ENCODE measurements at regions not wholly inside any gene's neighbourhood (a gene's known extent, or its start where the extent isn't known, plus 50 kb on each side); places are given as distances from the start of the nearest gene placed in this dataset.
"Not testable (repeated sequence)": the region's sequence is repeated elsewhere in the genome, so short reads cannot be mapped to it uniquely, and the experiment has no call there.

DNA sequence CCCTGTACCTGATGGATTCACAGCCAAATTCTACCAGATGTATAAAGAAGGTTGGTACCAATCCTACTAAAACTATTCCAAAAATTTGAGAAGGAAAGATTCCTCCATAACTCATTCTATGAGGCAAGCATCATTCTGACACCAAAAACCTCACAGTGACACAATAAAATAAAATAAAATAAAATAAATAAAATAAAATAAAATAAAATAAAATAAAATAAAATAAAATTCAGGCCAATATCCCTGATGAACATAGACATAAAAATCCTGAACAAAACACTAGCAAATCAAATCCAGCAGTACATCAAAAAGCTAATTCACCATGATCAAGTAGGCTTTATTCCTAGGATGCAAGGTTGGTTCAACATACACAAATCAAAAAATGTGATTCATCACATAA, 108.1 kb downstream of the PROX1 start:
- not testable (repeated sequence) for DNase-seq (ENCODE audit: low read depth in 3 of 3)

DNA sequence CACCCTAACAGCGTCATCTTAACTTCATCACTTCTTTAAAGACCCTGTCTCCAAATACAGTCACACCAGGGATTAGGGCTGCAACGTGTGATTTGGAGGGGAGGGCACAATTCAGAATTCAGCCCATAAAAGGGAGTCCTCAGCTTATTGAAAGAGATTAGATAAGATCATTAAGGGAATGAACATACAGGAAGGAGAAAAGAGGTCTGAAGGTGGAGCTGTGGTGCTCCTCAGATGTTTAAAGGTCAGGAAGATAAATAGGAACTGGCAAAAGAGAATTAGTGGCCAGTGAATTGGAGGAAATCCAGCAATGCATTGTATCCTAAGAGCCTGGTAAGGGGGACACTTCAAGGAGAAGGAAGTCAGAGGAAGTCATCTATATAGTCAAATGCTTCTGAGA, 113.5 kb downstream of the PROX1 start:
- no peak for DNase-seq (ENCODE audit: low read depth in 3 of 3)

- DNase-seq (ENCODE audit: low read depth in 3 of 3), result no peak
These were observed 114.1 kb downstream of the PROX1 start for GRCh38 chr1:214101828-214102227.

DNA sequence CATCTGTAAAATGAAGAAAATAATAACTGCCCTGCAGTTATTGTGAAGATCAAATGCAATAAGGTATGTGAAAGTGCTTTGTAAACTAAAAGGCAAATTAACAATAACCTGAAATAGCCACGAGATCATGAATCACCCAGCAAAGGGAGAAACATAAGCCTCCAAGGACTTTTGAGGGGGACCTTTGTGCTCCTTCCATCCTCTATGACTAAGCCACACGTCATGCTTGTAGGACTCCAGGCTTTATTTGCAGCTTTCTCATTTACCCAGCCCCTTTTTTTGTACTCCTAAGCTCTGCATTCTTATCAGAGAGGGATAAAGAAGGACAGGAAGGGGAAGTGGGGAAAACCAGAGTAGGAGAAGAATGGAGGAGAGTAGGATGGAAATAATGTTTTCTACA, 115.1 kb downstream of the PROX1 start:
- DNase-seq (ENCODE audit: low read depth in 3 of 3), result no peak

GRCh38 chr1:214103778-214104177, 116.0 kb downstream of the PROX1 start:
- DNase-seq (ENCODE audit: low read depth in 3 of 3), result no peak

DNA sequence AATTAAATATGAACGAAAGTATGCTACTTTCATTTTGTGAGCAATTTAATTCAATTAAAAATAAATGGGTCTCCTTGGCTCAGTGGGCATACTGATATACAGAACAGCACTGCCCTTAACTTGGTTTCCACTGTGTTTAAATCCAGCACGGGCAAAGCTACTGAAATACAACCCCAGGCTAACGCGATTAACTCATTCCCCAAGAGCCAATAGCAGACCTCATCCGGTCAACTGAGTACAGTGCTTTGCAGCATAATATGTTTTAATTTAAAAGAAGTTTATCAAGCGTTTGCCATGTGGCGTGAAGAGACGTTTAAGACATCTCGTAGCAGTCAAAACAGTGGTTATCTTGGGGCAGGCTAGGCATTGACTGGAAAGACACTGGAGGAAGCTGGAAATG, 118.6 kb downstream of the PROX1 start:
- no peak for DNase-seq (ENCODE audit: low read depth in 3 of 3)

DNA sequence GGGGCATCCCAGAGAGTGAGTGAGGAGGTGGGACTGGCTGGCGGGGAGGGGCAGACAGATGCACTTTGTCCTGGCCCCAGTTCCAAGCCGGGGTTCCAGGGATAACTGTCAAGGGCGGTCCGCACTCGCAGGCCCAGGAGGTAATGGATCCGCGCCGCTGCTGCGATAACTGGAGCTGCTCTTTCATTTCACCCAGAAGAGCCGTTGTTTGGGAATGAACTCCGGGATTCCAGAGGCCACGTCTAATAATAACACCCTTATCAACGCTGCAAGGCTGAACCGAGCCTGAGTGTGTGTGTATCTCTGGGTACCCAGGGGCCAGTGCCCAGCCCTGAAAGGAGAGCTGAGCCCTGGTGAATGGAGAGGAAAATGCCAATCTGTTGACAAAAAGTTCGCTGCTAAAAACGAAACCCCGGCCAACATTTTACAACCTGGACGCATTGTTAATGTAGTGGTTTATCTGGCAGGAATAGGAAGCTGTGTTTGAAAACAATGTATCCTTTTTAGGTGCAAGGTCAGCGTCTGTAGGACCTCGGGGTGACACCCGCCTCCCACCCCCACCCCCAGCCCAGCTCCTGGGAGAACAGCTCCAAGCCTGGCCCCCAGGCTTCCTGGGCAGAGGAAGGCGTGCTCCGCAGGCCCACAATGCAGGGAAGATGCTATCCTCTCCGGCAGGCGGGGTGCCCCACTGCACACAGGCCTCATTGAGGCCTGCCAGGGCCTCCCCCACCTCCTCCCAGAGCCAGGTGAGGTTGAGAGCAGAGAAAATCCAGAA, 119.7 kb downstream of the PROX1 start:
- DNase-seq (ENCODE audit: low read depth in 3 of 3), result no peak

DNA sequence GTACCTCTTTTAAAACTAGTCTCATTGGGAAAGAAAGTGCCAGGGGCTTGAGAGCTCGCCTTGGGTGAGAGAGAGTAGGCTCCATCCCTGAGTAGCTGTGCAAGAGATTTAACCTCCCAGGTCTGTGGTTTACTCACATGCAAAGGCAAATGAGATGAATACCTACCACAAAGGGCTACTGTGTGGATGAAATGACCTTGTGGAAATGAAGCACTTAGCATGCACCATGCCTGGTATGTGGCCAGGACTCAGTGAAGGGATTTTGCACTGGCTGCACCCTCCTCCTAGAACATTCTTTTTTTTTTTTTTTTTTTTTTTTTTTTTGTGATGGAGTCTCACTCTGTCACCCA, 120.3 kb downstream of the PROX1 start:
- no peak for DNase-seq (ENCODE audit: low read depth in 3 of 3)

DNA sequence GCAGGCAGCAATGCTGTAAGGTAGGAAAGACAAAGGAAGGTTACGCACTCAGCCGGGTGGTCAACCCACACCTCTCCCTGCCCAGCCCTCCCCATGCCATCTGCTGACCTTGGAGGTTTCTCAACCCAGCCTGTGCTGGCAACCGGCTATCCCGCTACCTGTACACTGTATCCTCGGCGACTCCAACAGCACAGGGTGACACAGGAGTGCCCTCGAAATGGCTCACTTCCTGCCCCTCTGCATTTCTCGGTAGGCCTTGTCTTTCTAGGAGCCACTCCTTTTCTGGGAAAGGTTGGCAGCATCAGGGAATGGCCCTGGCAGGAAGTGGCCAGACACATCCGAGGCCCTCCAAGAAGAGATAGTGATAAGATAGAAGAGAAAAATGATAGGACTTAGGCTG, 124.0 kb downstream of the PROX1 start:
- DNase-seq (ENCODE audit: low read depth in 3 of 3), result no peak

DNA sequence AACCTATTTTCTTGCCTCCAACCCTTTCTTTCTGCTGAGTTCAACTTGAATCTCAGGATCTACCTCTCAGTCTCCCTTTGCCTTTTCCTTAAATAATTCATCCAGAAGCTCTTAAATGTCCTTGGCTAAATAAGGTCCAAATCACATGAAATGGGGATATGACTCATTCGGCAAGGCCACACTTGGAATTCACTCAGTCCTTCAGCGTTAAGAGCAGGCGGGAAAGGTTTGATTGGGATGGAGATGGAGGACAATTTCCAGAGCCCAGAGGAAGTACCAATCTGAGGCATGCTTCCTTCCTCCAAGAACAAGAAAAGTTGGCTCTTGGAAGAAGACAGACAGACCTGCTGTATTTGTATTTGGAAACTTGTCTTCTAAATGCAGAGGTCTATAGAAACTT, 128.5 kb downstream of the PROX1 start:
- no peak for DNase-seq (ENCODE audit: low read depth in 3 of 3)

- no peak for DNase-seq (ENCODE audit: low read depth in 3 of 3)
These were observed 130.0 kb downstream of the PROX1 start for GRCh38 chr1:214117780-214118179.

GRCh38 chr1:214120191-214120590, 132.4 kb downstream of the PROX1 start:
- DNase-seq (ENCODE audit: low read depth in 3 of 3), result no peak

- DNase-seq (ENCODE audit: low read depth in 3 of 3), result no peak
These were observed 133.2 kb downstream of the PROX1 start for GRCh38 chr1:214120951-214121350.

- no peak for DNase-seq (ENCODE audit: low read depth in 3 of 3)
These were observed 134.3 kb downstream of the PROX1 start for GRCh38 chr1:214122110-214122509.

- peak in 1 of 3 donors; percentile 3 for DNase-seq (ENCODE audit: low read depth in 3 of 3)
These were observed 135.4 kb downstream of the PROX1 start for GRCh38 chr1:214123061-214123784.

DNA sequence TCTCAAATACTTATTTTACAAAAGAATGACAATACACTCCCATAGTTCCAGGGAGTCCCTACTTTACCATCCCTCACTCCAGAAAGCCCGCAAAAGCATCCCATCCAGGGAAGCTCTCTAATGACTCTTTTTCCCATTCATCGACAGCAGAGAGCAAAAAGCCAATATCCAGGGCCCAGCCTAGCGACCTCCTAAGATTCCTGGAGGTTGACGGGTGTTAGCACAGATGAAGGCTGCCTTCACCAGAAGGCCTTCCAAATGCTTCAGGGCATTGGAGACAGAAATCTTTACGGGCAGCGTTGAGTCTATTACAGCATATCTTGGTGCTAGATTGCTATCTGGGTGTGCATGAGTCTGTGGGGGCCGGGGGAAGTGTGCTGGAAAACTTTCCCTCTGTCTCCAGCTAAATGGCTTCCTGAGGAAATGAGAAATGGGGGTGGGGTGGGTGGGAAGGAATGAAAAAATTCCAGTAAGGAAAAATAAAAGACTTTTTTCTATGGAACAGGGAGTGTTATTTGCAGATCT, 136.6 kb downstream of the PROX1 start:
- DNase-seq (ENCODE audit: low read depth in 3 of 3), result no peak

- DNase-seq (ENCODE audit: low read depth in 3 of 3), result no peak
These were observed 137.1 kb downstream of the PROX1 start for GRCh38 chr1:214124915-214125314.

DNA sequence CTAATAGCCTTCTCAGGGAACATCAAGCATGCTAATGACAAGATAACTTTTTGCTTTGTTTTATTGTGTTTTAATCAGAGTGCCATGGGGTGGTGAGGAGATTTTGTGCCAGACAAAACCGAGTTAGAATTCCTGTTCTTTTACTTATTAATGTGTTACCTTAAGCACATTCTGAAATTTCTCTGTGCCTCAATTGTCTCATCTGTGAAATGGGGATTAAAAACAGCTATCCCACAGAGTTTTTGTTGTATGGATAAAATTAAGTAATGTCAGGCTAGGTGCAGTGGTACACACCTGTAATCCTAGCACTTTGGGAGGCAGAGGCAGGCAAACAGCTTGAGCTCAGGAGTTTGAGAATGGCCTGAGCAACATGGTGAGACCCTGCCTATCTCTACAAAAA, 138.0 kb downstream of the PROX1 start:
- DNase-seq (ENCODE audit: low read depth in 3 of 3), result no peak

- DNase-seq (ENCODE audit: low read depth in 3 of 3), result no peak
These were observed 138.9 kb downstream of the PROX1 start for GRCh38 chr1:214126697-214127146.

- DNase-seq (ENCODE audit: low read depth in 3 of 3), result no peak
These were observed 139.9 kb downstream of the PROX1 start for GRCh38 chr1:214127705-214128104.

DNA sequence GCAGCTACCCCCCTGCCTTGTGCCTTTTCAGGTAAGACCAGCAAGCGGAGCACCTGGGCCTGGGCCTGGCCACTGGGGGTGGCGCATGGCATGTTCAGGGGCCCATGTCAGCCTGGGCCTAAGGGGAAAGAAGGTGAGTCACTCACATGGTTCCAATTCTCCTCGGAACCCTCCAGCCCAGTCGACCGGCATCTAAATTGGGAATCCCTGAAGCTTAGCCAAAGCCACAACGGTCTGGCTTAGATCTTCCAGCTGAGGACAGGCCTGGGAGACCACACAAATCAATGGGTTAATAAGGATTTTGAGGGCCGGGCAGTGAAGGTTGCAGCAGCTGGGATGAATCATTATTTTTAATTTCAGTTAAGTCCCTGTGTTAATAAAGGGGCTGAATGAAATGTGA, 145.1 kb upstream of the SMYD2 start:
- no peak for DNase-seq (ENCODE audit: low read depth in 3 of 3)

DNA sequence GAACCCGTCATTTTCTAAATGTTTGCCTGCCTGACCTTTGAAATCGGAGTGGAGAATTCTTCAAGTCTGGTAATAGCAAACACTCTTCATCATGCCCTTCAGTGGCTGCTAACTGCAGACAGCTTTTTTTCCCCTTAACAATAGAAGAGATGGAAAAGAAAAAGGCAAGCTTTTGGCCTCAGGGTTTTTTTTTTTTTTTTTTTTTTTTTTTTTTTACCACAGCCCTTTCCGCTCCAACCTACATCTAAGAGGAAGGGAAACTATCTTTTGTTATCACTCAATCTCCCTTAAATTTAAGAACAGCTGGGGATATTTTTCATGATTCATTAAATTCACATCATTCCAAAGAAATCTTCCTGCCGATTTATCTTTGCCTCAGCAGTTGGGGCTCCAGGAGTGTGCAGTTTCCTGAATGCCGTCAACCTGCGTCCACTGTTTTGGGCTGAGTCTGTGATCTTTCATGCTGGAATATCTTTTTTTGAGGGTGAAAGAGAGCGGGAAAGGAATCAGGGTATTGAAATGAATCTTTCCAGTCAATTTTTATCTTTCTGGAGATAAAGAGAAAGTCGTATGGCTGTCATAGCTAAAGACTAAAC, 144.5 kb upstream of the SMYD2 start:
- DNase-seq (ENCODE audit: low read depth in 3 of 3), result no peak

DNA sequence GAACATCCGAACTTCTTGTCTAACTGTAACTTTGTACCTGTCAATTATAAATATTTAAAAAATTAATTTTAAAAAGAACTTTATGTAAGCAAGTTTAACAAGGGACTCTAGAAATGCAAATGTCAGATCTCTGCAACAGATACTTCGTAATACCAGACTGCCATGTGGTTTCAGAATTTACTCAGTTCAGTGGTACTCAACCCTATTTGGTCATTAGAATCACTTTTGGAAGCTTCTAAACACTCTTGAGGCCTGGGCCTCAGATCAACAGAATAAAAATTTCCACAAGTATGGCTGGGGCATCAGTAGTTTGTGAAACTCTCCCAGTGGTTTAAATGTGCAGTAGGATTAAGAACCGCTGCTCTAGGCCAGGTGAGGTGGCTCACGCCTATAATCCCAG, 139.5 kb upstream of the SMYD2 start:
- no peak for DNase-seq (ENCODE audit: low read depth in 3 of 3)
